ENCODE measurements at regions not wholly inside any gene's neighbourhood (a gene's known extent, or its start where the extent isn't known, plus 50 kb on each side); places are given as distances from the start of the nearest gene placed in this dataset.

DNA sequence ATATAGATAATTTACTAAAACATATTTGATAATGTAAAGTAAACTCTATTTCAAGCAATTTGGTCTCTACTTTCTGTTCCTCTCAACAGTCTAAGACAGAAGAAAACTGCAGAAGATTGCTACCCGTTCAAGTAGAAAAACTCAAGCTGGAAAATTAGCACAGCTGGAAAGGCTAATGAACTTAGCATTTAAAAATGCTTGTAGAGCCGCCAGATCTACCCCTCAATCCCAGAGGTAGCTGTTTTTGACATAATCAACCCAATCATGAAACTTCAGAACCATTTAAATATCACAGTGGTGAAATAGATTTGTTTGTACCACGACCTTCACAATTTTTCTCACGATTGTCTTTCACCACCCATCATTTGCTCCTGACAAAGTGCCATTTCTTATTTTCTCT, 479.5 kb downstream of the SPRY1 start:
- TF ChIP-seq, protein P1, sequence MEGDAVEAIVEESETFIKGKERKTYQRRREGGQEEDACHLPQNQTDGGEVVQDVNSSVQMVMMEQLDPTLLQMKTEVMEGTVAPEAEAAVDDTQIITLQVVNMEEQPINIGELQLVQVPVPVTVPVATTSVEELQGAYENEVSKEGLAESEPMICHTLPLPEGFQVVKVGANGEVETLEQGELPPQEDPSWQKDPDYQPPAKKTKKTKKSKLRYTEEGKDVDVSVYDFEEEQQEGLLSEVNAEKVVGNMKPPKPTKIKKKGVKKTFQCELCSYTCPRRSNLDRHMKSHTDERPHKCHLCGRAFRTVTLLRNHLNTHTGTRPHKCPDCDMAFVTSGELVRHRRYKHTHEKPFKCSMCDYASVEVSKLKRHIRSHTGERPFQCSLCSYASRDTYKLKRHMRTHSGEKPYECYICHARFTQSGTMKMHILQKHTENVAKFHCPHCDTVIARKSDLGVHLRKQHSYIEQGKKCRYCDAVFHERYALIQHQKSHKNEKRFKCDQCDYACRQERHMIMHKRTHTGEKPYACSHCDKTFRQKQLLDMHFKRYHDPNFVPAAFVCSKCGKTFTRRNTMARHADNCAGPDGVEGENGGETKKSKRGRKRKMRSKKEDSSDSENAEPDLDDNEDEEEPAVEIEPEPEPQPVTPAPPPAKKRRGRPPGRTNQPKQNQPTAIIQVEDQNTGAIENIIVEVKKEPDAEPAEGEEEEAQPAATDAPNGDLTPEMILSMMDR (IDR thresholded peaks at IDR 0.05; ENCODE audit: borderline replicate concordance): no peak
- Histone ChIP-seq H3K4me1 (peaks cover 32% of the 10 kb centered on the region), H3K9me3 (replicated peaks) (no peaks in the 10 kb centered on the region), H3K27ac (replicated peaks) (peak overlapping the region; percentile 66), H3K27me3 (ENCODE audit: low read depth) (no peaks in the 10 kb centered on the region), H3K4me3 (no peak overlapping the region), H3K36me3 (no peaks in the 10 kb centered on the region)
- DNase-seq: no peak
- intact Hi-C loops (cut with micrococcal nuclease): no loop called here

DNA sequence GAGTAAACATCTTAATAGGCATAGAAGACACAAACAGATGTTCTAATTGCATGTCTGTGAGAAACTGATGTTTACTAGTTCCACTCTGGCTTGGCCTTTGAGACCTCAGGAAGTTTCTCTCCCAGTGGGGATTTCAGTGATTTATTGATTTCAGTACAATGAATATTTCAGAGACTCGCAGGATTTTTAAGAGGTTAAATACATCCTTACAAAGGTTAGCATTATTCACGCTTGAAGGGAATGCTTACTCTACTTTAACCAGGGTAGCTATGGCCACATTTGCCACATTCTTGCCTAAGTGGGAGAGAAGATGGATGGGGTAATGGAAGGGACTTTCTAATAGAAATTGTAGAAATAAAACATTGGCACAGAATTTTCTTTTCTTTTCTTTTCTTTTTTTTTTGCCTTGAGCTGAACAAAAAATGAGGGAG, 480.1 kb downstream of the SPRY1 start:
- Histone ChIP-seq H3K27me3 (ENCODE audit: low read depth) (no peaks in the 10 kb centered on the region), H3K36me3 (no peaks in the 10 kb centered on the region), H3K4me3 (no peak overlapping the region), H3K9me3 (replicated peaks) (no peaks in the 10 kb centered on the region), H3K27ac (replicated peaks) (peak overlapping the region; percentile 66), H3K4me1 (peaks cover 27% of the 10 kb centered on the region)
- TF ChIP-seq, protein P1 (IDR thresholded peaks at IDR 0.05; ENCODE audit: borderline replicate concordance): no peak
- intact Hi-C loops (cut with micrococcal nuclease): no loop called here
- no peak for DNase-seq

DNA sequence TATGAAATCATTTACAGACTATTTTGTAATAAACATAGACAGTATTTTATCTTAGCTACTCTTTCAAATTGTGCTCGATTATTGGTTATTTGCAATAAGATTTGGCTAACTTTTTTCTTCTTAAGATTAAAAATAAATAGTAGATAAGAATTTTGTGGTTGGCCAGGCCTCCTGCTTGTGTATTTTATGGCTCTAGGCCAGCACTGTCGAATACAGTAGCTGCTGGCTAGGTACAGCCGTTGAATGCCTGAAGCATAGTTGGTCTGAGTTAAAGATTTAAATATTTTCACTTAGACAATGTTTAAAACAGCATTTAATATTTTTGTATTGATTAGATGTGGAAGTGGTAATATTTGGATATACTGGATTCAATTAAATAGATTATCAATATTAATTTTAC, 481.0 kb downstream of the SPRY1 start:
- Histone ChIP-seq H3K9me3 (replicated peaks) (no peaks in the 10 kb centered on the region), H3K27ac (replicated peaks) (peak overlapping the region; percentile 66), H3K4me3 (no peak overlapping the region), H3K36me3 (no peaks in the 10 kb centered on the region), H3K27me3 (ENCODE audit: low read depth) (no peaks in the 10 kb centered on the region), H3K4me1 (peaks cover 18% of the 10 kb centered on the region)
- intact Hi-C loops (cut with micrococcal nuclease): no loop called here
- no peak for DNase-seq
- TF ChIP-seq, protein P1 (IDR thresholded peaks at IDR 0.05; ENCODE audit: borderline replicate concordance): no peak

DNA sequence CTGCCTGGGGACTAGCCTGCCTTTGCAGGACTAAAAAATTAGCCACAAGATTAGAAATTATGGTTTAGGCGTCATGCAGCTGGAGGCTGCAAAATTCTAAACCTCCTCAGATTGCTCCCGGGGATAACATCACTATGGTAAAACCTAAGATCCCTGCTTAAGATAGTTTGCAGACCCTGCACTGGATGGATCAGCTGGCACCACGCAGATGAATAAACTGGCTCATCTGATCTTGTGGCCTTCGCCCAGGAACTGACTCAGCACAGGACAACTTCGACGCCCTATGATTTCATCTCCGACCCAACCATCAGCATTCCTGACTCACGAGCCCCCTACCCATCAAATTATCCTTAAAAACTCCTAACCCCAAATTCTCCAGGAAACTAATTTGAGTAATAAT, 482.4 kb downstream of the SPRY1 start:
- no peak overlapping the region for H3K27ac ChIP-seq (replicated peaks)
- no peaks in the 10 kb centered on the region for H3K27me3 ChIP-seq (ENCODE audit: low read depth)
- no peak for DNase-seq
- TF ChIP-seq, protein P1 (IDR thresholded peaks at IDR 0.05; ENCODE audit: borderline replicate concordance): no peak
- no peaks in the 10 kb centered on the region for H3K36me3 ChIP-seq
- intact Hi-C loops (cut with micrococcal nuclease): no loop called here
- H3K4me1 ChIP-seq: peaks cover 16% of the 10 kb centered on the region
- no peak overlapping the region for H3K4me3 ChIP-seq
- no peaks in the 10 kb centered on the region for H3K9me3 ChIP-seq (replicated peaks)

DNA sequence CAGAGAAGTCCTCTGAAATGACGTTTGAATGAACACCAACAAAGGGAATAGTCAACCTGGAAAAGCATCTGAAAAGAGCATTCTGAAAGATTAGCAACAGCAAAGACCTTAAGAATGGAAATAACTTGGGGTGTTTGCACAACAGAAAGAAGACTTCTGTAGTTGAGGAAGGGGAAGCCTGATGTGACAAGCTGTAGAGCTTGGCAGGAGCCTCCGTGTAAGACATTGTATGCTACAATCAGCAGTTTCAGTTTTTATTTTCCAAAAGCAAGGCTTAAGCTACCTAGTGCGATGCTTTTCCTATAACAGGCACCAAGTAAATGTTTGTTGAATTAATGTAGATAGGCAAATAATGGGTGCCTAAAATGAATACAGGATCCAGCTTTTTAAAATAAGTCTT, 484.0 kb downstream of the SPRY1 start:
- H3K27ac ChIP-seq (replicated peaks): no peak overlapping the region
- H3K27me3 ChIP-seq (ENCODE audit: low read depth): no peaks in the 10 kb centered on the region
- TF ChIP-seq, protein P1 (IDR thresholded peaks at IDR 0.05; ENCODE audit: borderline replicate concordance): no peak
- intact Hi-C loops (cut with micrococcal nuclease): no loop called here
- no peak for DNase-seq
- H3K36me3 ChIP-seq: no peaks in the 10 kb centered on the region
- peaks cover 8% of the 10 kb centered on the region for H3K9me3 ChIP-seq (replicated peaks)
- no peak overlapping the region for H3K4me3 ChIP-seq
- H3K4me1 ChIP-seq: peaks cover 16% of the 10 kb centered on the region

DNA sequence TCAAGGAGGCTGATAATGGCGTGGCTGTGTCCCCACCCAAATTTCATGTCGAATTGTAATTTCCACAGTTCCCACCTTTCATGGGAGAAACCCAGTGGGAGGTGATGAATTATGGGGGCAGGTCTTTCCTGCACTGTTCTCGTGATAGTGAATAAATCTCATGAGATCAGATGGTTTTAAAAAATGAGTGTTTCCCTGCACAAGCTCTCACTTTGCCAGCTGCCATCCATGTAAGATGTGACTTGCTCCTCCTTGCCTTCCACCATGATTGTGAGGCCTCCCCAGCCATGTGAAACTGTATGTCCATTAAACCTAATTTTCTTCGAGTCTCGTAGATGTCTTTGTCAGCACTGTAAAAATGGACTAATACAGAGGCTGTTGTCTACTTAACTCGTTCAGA, 488.3 kb downstream of the SPRY1 start:
- Histone ChIP-seq H3K27ac (replicated peaks) (no peak overlapping the region), H3K27me3 (ENCODE audit: low read depth) (no peaks in the 10 kb centered on the region), H3K9me3 (replicated peaks) (peaks cover 8% of the 10 kb centered on the region), H3K4me3 (no peak overlapping the region), H3K36me3 (no peaks in the 10 kb centered on the region), H3K4me1 (peaks cover 4% of the 10 kb centered on the region)
- intact Hi-C loops (cut with micrococcal nuclease): no loop called here
- TF ChIP-seq, protein P1 (IDR thresholded peaks at IDR 0.05; ENCODE audit: borderline replicate concordance): no peak
- no peak for DNase-seq

All from left ventricle myocardium inferior (tissue), 1 donor.